Common myeloid progenitor, CD34-positive (primary cell): ENCODE measurements at regions not wholly inside any gene's neighbourhood (a gene's known extent, or its start where the extent isn't known, plus 50 kb on each side); places are given as distances from the start of the nearest gene placed in this dataset.

ENCODE experiments used
- CTCF ChIA-PET: fragments of 350-600 bp; sonication (Branson Sonifier 250); formaldehyde crosslinking; loops from one replicate; lab custom pipeline; 2021; ENCODE audit warnings: antibody characterized with exemption; lab: Charles Lee
- POLR2A ChIA-PET: fragments of 350-600 bp; sonication (Branson Sonifier 250); formaldehyde crosslinking; loops from one replicate; lab custom pipeline; 2021; ENCODE audit warnings: antibody characterized with exemption; lab: Charles Lee
- DNase-seq, 3 donors: peaks; one replicate each; pipeline versions ENCODE4 v3.0.0 to v3.0.0-alpha.2; 2013
- H3K27ac ChIP-seq, 2 experiments: 1 replicate in 1 of 2; 2 replicates in 1 of 2; pipeline ENCODE4 v1.7.0; 2013; ENCODE audit warnings: inconsistent platforms in 2 of 2, low read length in 2 of 2, mild to moderate bottlenecking in 2 of 2, low read depth in 1 of 2, moderate library complexity in 1 of 2; ENCODE audit not compliant: severe bottlenecking in 2 of 2, insufficient read depth in 1 of 2, poor library complexity in 1 of 2
- H3K27me3 ChIP-seq, 5 experiments: replicated peaks in 2 of 5; 1 replicate in 3 of 5; 2 replicates in 2 of 5; pipeline versions ENCODE4 v1.6.1 to v1.7.0; 2013; ENCODE audit warnings: low read length in 4 of 5, mild to moderate bottlenecking in 2 of 5, moderate library complexity in 2 of 5, inconsistent platforms in 1 of 5; ENCODE audit not compliant: insufficient read depth in 5 of 5, control insufficient read depth in 4 of 5
- H3K36me3 ChIP-seq, 4 experiments: 1 replicate in 2 of 4; 2 replicates in 2 of 4; pipeline versions ENCODE4 v1.6.1 to v1.7.0; 2013; ENCODE audit warnings: low read length in 3 of 4, control low read depth in 1 of 4, mild to moderate bottlenecking in 1 of 4; ENCODE audit not compliant: control insufficient read depth in 4 of 4, insufficient read depth in 4 of 4
- H3K4me1 ChIP-seq, 4 experiments: 1 replicate in 3 of 4; 2 replicates in 1 of 4; pipeline versions ENCODE4 v1.6.1 to v1.7.1; 2013; ENCODE audit warnings: low read length in 3 of 4, mild to moderate bottlenecking in 3 of 4, control low read depth in 1 of 4, inconsistent platforms in 1 of 4, moderate library complexity in 1 of 4; ENCODE audit not compliant: control insufficient read depth in 4 of 4, insufficient read depth in 4 of 4; ENCODE audit errors: control extremely low read depth in 1 of 4
- H3K4me3 ChIP-seq, 7 experiments: 1 replicate in 4 of 7; 2 replicates in 3 of 7; pipeline versions ENCODE4 v1.5.1 to v1.7.0; 2013; ENCODE audit warnings: mild to moderate bottlenecking in 7 of 7, low read length in 6 of 7, moderate library complexity in 6 of 7, inconsistent platforms in 2 of 7, low read depth in 2 of 7, control low read depth in 1 of 7; ENCODE audit not compliant: insufficient read depth in 4 of 7, control insufficient read depth in 1 of 7; ENCODE audit errors: extremely low read depth in 1 of 7
- H3K9me3 ChIP-seq, 5 experiments: 1 replicate in 4 of 5; 2 replicates in 1 of 5; pipeline versions ENCODE4 v1.6.1 to v1.7.1; 2013; ENCODE audit warnings: low read length in 4 of 5, mild to moderate bottlenecking in 2 of 5, inconsistent platforms in 1 of 5, low read depth in 1 of 5, moderate library complexity in 1 of 5; ENCODE audit not compliant: control insufficient read depth in 4 of 5, insufficient read depth in 2 of 5; ENCODE audit errors: control extremely low read depth in 1 of 5
- WGBS: methylation state at CpG from one replicate; pipeline ENCODE4 v1.1.5; 2013; ENCODE audit not compliant: insufficient coverage; 5-methylcytosine and 5-hydroxymethylcytosine counted together

GRCh38 chr14:80146941-80147340 lies 64.4 kb downstream of the DIO2 start:
- WGBS: 83% methylated on average over 1 of the region's 1 CpG
- DNase-seq: no peak
- Histone ChIP-seq H3K27ac (no peak overlapping the region), H3K36me3 (no peaks in the 10 kb centered on the region), H3K4me3 (no peak overlapping the region), H3K9me3 (no peaks in the 10 kb centered on the region), H3K4me1 (no peaks in the 10 kb centered on the region), H3K27me3 (no peaks in the 10 kb centered on the region)
- CTCF ChIA-PET: no interaction called here
- POLR2A ChIA-PET: no interaction called here

DNA sequence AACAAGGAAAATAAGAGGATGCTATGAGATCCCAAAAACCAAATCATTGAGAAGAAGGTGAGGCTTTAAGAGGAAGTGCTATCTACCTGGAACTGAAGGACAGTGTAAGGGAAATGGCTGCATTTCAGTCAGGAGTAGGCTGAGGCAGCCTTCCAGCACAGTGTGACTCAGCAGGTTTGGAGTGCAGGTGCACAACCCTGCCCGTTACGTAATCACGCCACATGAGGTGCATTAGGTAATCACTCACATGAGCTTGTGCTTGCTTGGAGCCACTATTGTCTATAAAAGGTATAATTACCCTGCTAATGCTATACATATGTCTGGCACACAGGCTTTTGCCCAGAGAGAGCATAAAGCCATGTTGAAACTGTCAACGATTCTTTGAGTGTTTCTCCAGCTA lies 74.9 kb downstream of the DIO2 start:
- ChIA-PET CTCF (no interaction called here), POLR2A (no interaction called here)
- no peaks in the 10 kb centered on the region for H3K27me3 ChIP-seq
- no peak overlapping the region for H3K4me3 ChIP-seq
- 100% methylated on average over 4 of the region's 4 CpGs for WGBS
- peak in 2 of 3 donors; percentile 11 to 17 for DNase-seq
- H3K36me3 ChIP-seq: no peaks in the 10 kb centered on the region
- peaks cover 4 to 17% (median 6%) of the 10 kb centered on the region in 5 experiments for H3K9me3 ChIP-seq
- H3K27ac ChIP-seq: no peak overlapping the region
- no peaks in the 10 kb centered on the region for H3K4me1 ChIP-seq

DNA sequence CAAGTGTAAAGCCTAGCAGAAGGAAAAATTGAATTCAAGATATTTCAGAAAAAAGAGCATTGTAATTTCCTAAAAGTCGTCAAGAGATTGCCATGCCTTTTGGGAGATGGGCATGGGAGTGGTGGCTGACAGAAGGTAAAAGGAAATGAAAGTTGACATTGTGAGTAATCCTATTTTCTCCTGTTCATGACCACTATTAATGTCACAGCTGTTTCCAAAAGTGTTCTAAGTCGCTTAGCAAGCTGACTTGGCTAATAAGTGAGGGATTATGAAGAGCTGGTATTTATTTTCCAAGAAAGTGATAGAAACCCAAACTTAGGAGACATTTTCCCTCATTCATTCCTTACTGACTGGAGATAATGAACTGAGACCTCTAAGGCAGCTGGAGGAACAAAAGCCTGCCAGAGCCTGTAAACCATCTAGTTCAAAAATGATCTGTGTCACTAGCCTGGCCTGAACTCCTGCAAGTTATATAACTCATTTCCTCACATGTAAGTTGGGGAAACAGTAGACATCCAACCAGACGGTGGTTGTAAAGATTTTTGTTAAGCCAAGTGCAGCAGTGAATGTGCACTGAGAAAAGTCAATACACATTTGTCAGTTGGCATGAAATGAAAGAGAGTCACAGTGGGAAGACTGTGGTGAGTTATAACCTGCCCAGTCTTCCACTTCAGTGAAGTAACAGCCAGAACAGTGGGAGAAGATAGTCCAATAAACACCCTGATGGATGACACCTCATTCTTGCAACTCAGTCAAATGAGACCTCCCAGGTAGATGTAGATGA lies 75.8 kb downstream of the DIO2 start:
- no peak overlapping the region for H3K27ac ChIP-seq
- H3K27me3 ChIP-seq: no peaks in the 10 kb centered on the region
- H3K36me3 ChIP-seq: no peaks in the 10 kb centered on the region
- no peaks in the 10 kb centered on the region for H3K4me1 ChIP-seq
- ChIA-PET POLR2A (no interaction called here), CTCF (no interaction called here)
- H3K4me3 ChIP-seq: no peak overlapping the region
- DNase-seq: no peak
- 100% methylated on average over 2 of the region's 3 CpGs for WGBS
- peaks cover 4 to 17% (median 6%) of the 10 kb centered on the region in 5 experiments for H3K9me3 ChIP-seq

DNA sequence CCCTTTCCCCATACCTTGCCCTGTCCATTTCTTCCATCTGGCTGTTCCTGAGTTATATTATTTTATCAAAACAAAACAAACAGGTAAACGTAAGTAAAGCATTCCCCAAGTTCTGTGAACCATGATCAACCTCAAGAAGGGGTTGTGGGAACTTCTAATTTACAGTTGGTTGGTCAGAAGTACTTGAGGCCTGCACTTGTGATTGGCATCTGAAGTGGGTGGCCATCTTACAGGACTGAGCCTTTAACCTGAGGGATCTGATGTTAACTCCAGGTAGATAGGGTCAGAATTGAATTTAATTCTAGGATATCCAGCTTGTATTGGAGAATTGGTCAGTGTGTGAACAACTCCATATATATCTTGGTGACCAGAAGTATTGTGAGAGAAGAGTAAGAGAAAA lies 77.0 kb downstream of the DIO2 start:
- no peaks in the 10 kb centered on the region for H3K4me1 ChIP-seq
- peaks cover 4 to 17% (median 6%) of the 10 kb centered on the region in 5 experiments for H3K9me3 ChIP-seq
- no peaks in the 10 kb centered on the region for H3K27me3 ChIP-seq
- POLR2A ChIA-PET: no interaction called here
- no peak overlapping the region for H3K27ac ChIP-seq
- CTCF ChIA-PET: no interaction called here
- H3K36me3 ChIP-seq: no peaks in the 10 kb centered on the region
- no peak for DNase-seq
- WGBS: 60% methylated on average over 1 of the region's 1 CpG
- no peak overlapping the region for H3K4me3 ChIP-seq

DNA sequence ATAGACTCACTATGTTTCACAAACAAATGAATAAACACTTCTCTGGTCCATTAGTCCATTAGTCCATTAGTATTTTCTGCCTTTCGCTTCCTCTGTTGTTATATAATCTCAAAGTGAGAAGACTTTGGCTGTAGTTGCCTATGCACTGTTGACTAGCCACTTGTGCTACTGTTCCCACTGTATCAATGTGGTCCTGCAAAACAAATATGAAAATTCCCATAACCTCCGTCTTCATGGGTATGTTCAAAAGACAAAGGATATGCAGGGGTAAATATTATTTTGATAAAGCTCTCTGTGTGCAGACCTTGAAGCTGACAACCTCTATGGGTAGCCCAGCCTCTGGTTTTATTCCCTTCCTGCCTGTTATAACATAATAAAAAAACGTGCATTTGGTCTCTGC lies 77.8 kb downstream of the DIO2 start:
- H3K4me1 ChIP-seq: no peaks in the 10 kb centered on the region
- peaks cover 4 to 17% (median 6%) of the 10 kb centered on the region in 5 experiments for H3K9me3 ChIP-seq
- no peak for DNase-seq
- H3K4me3 ChIP-seq: no peak overlapping the region
- no peaks in the 10 kb centered on the region for H3K36me3 ChIP-seq
- CTCF ChIA-PET: no interaction called here
- POLR2A ChIA-PET: no interaction called here
- WGBS: no CpG with 5 or more reads among the region's 3 CpGs
- no peaks in the 10 kb centered on the region for H3K27me3 ChIP-seq
- H3K27ac ChIP-seq: no peak overlapping the region

DNA sequence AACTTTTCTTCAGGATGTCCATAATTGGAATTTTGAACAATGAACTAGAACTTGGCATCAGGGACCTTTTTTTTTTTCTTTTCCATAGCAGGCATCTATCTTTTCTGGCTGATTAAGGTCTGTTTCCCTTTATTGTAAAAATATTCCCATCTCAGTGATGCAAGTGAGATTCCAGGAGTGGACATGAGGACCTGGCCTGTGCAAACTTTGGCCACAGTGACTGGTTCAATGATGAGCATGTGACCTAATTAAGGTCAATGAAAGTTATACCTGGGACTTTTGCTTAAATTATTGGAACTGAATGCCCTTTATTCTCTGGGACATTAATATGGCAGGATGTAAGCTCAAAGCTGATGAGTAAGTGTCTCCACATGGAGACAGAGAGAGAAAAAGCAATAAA lies 83.8 kb downstream of the DIO2 start:
- no peaks in the 10 kb centered on the region for H3K27me3 ChIP-seq
- peaks cover 0 to 2% (median 0%) of the 10 kb centered on the region in 5 experiments for H3K9me3 ChIP-seq
- ChIA-PET POLR2A (no interaction called here), CTCF (no interaction called here)
- H3K4me1 ChIP-seq: no peaks in the 10 kb centered on the region
- H3K36me3 ChIP-seq: no peaks in the 10 kb centered on the region
- DNase-seq: no peak
- no peak overlapping the region for H3K4me3 ChIP-seq
- no peak overlapping the region for H3K27ac ChIP-seq

DNA sequence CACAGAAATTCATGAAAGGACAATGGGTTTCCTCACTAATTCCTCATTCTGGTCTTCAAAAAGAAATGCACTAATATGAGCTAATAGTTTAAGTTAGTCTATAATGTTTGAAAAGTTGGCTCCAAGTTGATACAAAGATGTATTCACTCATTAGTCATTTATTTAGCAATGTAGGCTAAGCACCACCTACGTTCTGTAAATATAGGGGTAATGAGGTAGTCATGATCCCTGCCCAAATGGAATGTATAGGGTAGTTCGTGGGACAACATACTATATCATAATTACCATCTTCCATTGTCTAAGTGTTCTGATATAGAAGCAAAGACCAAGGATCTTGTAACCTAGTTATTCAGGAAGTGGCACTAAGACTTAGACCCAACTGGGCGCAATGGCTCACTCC lies 86.5 kb downstream of the DIO2 start:
- CTCF ChIA-PET: no interaction called here

More for the DNA sequence above, 86.5 kb downstream of the DIO2 start:
- no peak overlapping the region for H3K27ac ChIP-seq
- no peak overlapping the region for H3K4me3 ChIP-seq
- no peaks in the 10 kb centered on the region for H3K4me1 ChIP-seq
- H3K9me3 ChIP-seq: peaks cover 0 to 2% (median 0%) of the 10 kb centered on the region in 5 experiments
- WGBS: 100% methylated on average over 1 of the region's 3 CpGs
- H3K27me3 ChIP-seq: no peaks in the 10 kb centered on the region
- DNase-seq: no peak
- H3K36me3 ChIP-seq: no peaks in the 10 kb centered on the region
- POLR2A ChIA-PET: no interaction called here
